T-helper 2 cell treated with Interferon-gamma antibody and Interleukin-4, amounts not matched to agents 5 μg/mL and 100 μg/mL, for 36 hours (primary cell): ENCODE measurements at regions not wholly inside any gene's neighbourhood (a gene's known extent, or its start where the extent isn't known, plus 50 kb on each side); places are given as distances from the start of the nearest gene placed in this dataset.
"Not testable (repeated sequence)": the region's sequence is repeated elsewhere in the genome, so short reads cannot be mapped to it uniquely, and the experiment has no call there.

Experiments used
- DNase-seq: peaks from one replicate; pipeline ENCODE4 v3.0.0; 2021; ENCODE audit warnings: low spot score
- H3K27ac Mint-ChIP-seq: one replicate; pipeline ENCODE4 v1.8.0; 2021; ENCODE audit warnings: mild to moderate bottlenecking, mixed read lengths
- H3K27me3 Mint-ChIP-seq: one replicate; pipeline ENCODE4 v1.8.0; 2021; ENCODE audit warnings: low read depth, mixed read lengths
- H3K36me3 Mint-ChIP-seq: one replicate; pipeline ENCODE4 v1.8.0; 2021; ENCODE audit warnings: low read depth, mixed read lengths
- H3K4me1 Mint-ChIP-seq: one replicate; pipeline ENCODE4 v1.8.0; 2021; ENCODE audit warnings: low read depth, mixed read lengths
- H3K4me3 Mint-ChIP-seq: one replicate; pipeline ENCODE4 v1.8.0; 2022; ENCODE audit warnings: mild to moderate bottlenecking, moderate library complexity, mixed read lengths
- H3K9me3 Mint-ChIP-seq: one replicate; pipeline ENCODE4 v1.8.0; 2021; ENCODE audit warnings: mixed read lengths

DNA sequence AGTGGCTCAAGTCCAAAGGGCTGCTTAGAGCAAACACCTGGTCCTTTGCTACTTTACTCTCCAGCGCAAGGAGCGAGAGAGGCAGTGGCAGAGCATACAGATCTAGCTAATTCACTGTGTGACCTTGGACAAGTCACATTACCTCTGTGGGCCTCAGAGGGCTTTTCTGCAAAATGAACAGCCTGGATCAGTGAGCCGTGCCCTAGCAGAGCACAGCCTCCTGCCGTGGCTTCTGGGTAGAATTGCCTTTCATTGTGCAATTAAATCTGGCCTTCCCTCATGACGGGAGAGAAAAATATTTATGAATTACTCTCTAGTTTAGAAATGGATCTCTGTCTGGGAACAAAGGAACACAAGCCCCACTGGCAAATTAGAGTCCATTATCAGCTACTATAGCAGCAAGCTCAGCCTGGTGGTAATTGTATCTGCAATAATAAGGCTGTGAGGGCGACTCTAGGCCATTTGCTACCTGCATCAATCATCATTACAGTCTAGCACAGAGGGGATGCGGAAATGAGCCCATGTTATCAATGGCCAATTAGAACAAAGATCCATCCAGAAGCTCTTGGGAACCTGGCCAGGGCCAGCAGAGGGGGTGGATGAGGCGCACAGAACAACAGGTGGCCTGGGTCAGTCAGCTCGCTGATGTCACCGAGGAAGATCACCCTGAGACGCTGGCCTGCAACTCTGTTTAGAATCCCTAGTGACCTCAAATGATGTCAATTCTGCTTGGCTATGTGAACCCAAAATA is 114.2 kb upstream of the LY86 start:
- Mint-ChIP-seq H3K4me1 (no peaks in the 10 kb centered on the region), H3K27me3 (peaks cover 16% of the 10 kb centered on the region), H3K4me3 (no peak overlapping the region), H3K9me3 (no peaks in the 10 kb centered on the region), H3K27ac (no peak overlapping the region), H3K36me3 (no peaks in the 10 kb centered on the region)
- no peak for DNase-seq

DNA sequence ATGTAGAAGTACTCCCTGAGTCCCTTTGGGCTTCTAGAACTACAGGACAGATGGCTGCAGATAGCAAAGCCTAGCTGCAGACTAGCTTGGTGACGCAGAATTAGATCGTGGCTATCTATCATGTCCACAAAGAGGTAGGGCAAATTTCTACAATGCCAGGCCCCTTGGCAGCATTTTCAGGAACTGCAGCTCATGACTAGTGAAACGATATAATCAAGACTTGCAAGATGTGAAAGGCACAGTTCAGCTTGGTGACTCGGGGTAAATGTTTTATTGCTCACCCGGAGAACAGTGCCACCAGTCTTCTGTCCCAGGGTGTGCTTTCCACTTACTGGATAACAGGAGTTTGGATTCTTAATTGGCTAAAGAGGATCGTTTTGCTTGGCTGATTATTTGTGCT is 108.7 kb upstream of the LY86 start:
- Mint-ChIP-seq H3K4me3 (no peak overlapping the region), H3K36me3 (no peaks in the 10 kb centered on the region), H3K27me3 (peaks cover 33% of the 10 kb centered on the region), H3K9me3 (no peaks in the 10 kb centered on the region), H3K27ac (no peak overlapping the region), H3K4me1 (no peaks in the 10 kb centered on the region)
- DNase-seq: no peak

DNA sequence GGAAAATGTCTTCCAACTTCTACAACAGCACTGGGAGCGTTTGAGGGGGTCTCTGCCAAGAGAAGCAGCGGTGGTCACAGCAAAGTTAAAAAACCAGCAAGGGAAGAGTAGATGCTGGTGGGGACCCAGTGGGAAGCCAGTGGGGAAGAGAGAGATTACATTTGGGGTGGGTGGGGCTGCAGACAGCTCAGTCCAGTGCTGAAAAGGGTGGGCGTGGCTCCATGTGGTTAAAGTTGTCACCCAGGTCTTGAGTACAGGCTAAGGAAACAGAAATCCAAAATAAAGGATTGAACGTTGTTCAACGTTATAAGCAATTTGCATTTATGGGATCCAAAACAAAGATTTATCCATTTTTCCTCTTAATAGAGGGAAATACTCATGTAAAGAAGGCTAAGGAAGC is 106.3 kb upstream of the LY86 start:
- Mint-ChIP-seq H3K27me3 (peaks cover 29% of the 10 kb centered on the region), H3K27ac (no peak overlapping the region), H3K4me3 (no peak overlapping the region), H3K36me3 (no peaks in the 10 kb centered on the region), H3K4me1 (no peaks in the 10 kb centered on the region), H3K9me3 (no peaks in the 10 kb centered on the region)
- no peak for DNase-seq

DNA sequence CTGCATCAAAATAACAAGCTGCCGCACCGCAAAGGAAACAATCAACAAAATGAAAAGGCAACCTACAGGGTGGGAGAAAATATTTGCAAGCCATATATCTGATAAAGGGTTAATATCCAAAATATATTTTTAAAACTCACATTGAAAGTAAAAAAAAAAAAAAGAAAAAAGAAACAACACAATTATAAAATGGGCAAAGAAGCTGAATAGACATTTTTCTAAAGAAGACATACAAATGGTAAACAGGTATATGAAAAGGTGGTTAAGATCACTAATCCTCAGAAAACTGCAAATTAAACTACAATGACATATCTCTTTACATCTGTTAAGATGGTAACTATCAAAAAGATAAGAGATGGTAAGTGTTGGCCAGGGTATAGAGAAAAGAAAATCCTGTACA is 105.4 kb upstream of the LY86 start:
- no peaks in the 10 kb centered on the region for H3K9me3 Mint-ChIP-seq
- DNase-seq: no peak
- no peak overlapping the region for H3K27ac Mint-ChIP-seq
- H3K4me1 Mint-ChIP-seq: no peaks in the 10 kb centered on the region
- H3K4me3 Mint-ChIP-seq: no peak overlapping the region
- peaks cover 24% of the 10 kb centered on the region for H3K27me3 Mint-ChIP-seq
- H3K36me3 Mint-ChIP-seq: no peaks in the 10 kb centered on the region

DNA sequence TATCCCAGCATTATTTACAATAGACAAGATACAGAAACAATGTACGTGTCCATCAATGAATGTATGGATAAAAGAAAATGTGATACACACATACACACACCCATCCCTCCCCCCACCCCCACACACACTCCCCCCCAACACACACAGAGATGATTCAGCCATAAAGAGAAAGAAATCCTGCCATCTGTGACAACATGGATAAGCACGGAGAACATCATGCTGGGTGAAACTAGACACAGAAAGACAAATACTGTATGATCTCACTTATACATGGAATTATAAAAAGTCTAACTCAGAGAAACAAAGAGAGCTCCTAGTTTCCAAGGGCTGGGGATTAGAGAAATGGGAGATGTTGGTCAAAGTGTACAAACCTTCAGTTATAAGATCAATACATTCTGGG is 104.8 kb upstream of the LY86 start:
- no peaks in the 10 kb centered on the region for H3K9me3 Mint-ChIP-seq
- DNase-seq: no peak
- H3K4me1 Mint-ChIP-seq: no peaks in the 10 kb centered on the region
- no peak overlapping the region for H3K27ac Mint-ChIP-seq
- H3K36me3 Mint-ChIP-seq: no peaks in the 10 kb centered on the region
- peaks cover 22% of the 10 kb centered on the region for H3K27me3 Mint-ChIP-seq
- H3K4me3 Mint-ChIP-seq: no peak overlapping the region

DNA sequence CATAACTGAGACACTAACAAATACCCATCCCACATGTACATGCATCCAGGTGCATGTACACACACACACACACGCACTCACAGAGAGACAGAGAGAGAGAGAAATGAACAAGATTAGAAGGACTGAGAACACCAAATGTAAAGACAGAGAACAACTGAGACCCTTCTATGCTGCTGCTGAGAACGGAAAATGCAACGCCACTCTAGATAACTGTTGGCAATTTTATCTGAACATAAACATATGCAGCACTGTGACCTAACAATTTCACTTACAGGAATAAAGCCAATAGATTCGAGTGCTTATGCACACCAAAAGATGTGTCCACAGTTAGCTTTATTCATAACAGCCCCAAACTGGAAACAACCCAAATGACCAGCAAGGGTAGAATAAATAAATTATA is 103.8 kb upstream of the LY86 start:
- no peaks in the 10 kb centered on the region for H3K36me3 Mint-ChIP-seq
- no peak overlapping the region for H3K27ac Mint-ChIP-seq
- no peaks in the 10 kb centered on the region for H3K4me1 Mint-ChIP-seq
- DNase-seq: no peak
- peaks cover 22% of the 10 kb centered on the region for H3K27me3 Mint-ChIP-seq
- H3K4me3 Mint-ChIP-seq: no peak overlapping the region
- no peaks in the 10 kb centered on the region for H3K9me3 Mint-ChIP-seq

DNA sequence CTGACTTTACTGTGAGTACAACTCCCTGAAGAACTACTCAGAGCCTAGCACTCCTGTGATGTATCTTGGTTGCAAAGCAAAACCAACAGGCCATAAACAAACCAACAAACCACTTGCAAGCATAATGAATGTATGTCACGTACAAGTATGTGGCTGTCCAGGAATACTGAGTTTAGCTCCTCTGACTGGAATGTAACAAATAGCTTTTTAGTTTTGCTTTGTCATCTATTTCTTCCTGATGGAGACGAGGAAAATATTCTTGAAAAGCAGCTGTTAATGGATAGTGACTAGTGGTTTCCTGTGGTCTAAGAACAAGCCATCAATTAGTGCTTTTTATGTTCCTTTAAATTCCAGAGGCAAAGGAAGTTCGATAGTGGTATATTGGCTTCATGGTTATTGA is 101.9 kb upstream of the LY86 start:
- Mint-ChIP-seq H3K4me1 (no peaks in the 10 kb centered on the region), H3K9me3 (no peaks in the 10 kb centered on the region), H3K4me3 (no peak overlapping the region), H3K27me3 (peaks cover 16% of the 10 kb centered on the region), H3K27ac (no peak overlapping the region), H3K36me3 (no peaks in the 10 kb centered on the region)
- no peak for DNase-seq

DNA sequence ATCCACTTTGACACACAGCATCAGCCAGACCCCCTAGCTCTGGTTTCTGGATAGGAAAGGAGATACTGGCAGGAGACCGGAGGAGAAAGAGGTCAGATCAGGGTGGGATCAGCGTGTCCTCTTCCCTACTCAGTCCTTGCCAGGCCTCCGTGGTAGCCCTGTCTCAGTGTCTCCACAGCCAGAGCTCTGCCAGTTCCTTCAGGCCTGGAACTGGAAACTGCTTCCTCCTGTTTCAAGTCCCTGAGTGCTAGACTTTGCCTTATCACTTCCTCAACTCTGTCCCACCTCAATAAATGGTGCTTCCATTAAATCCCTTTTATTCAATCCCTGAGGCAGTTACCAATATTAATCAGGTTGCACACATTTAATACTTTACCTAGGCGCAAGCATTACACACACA is 96.8 kb upstream of the LY86 start:
- no peak overlapping the region for H3K27ac Mint-ChIP-seq
- no peaks in the 10 kb centered on the region for H3K9me3 Mint-ChIP-seq
- H3K36me3 Mint-ChIP-seq: no peaks in the 10 kb centered on the region
- no peak overlapping the region for H3K4me3 Mint-ChIP-seq
- no peak for DNase-seq
- peaks cover 1% of the 10 kb centered on the region for H3K4me1 Mint-ChIP-seq
- peaks cover 17% of the 10 kb centered on the region for H3K27me3 Mint-ChIP-seq

DNA sequence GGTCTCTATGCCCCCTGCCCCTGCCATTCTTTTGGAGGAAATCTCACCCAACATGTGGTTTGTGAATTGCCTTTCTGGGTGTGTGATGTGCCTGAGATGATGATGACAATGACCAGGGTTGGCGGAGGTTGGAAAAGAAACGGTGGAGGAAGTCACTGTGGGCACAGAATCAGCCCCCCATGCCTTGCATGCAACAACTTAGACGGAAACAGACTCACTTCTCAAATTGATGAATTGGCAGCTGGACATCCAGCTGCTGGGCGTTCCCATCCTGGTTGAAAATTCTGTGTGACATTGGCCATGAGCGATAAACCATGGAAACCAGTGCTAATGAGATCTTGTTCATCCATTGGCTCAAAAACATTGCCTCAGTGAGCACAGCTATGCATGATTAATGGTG is 95.8 kb upstream of the LY86 start:
- Mint-ChIP-seq H3K27ac (no peak overlapping the region), H3K4me1 (peaks cover 1% of the 10 kb centered on the region), H3K36me3 (no peaks in the 10 kb centered on the region), H3K9me3 (no peaks in the 10 kb centered on the region), H3K27me3 (peaks cover 15% of the 10 kb centered on the region), H3K4me3 (no peak overlapping the region)
- DNase-seq: no peak

DNA sequence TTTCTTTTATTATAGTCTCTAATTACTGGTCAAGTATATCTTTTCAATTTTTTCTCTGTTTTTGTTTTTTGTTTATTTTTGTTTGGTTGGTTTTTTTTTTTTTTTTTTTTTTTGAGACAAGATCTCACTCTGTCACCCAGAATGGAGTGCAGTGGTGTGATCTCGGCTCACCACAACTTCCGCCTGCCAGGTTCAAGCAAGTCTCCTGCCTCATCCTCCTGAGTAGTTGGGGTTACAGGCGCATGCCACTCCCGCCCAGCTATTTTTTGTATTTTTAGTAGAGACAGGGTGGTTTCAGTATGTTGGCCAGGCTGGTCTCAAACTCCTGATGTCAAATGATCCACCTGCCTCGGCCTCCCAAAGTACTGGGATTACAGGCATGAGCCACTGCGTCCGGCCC is 94.4 kb upstream of the LY86 start:
- H3K4me1 Mint-ChIP-seq, H3K4me3 Mint-ChIP-seq, H3K36me3 Mint-ChIP-seq, H3K9me3 Mint-ChIP-seq, H3K27ac Mint-ChIP-seq, DNase-seq: not testable (repeated sequence)
- H3K27me3 Mint-ChIP-seq: peaks cover 18% of the 10 kb centered on the region

DNA sequence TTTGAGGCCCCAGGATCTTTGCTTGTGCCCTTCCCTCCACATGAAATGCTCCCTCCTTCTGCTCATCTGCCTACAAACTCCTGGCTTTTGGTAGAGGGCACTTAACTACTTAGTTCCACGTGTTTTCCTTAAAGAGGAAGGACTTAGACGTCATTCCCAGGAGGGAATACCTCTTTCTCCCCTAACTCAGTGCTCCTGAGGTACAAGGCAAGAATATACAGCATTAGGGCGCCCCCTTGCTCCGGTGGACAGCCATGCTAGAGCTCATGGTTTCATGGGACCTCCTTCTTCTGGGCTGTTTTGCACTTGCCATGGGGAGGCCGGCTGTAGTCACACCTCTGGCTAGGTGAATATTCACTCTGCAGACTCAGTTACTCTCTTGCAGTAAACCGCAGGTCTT is 93.8 kb upstream of the LY86 start:
- Mint-ChIP-seq H3K27ac (no peak overlapping the region), H3K36me3 (no peaks in the 10 kb centered on the region), H3K4me1 (peaks cover 1% of the 10 kb centered on the region), H3K27me3 (peaks cover 22% of the 10 kb centered on the region), H3K4me3 (no peak overlapping the region), H3K9me3 (no peaks in the 10 kb centered on the region)
- DNase-seq: no peak

DNA sequence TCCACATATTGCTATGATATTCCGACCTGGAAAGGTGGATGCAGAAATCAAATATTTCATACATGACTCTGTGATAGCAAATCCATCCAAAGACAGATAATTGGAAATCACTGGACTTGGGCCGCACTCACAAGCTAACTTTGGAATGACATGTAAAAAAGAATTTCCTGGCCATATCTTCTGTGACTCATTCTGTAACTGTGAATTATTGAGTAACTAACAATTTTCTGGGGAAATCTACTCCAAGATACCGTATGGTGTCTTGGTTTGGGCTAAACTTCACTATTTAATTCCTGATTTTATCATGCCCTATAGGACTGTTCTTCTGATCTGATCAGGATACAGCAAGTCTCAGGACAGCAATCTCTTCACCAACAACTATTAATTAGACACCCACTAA is 92.7 kb upstream of the LY86 start:
- H3K4me1 Mint-ChIP-seq: peaks cover 1% of the 10 kb centered on the region
- no peak overlapping the region for H3K27ac Mint-ChIP-seq
- H3K4me3 Mint-ChIP-seq: no peak overlapping the region
- no peaks in the 10 kb centered on the region for H3K36me3 Mint-ChIP-seq
- H3K27me3 Mint-ChIP-seq: peaks cover 27% of the 10 kb centered on the region
- H3K9me3 Mint-ChIP-seq: no peaks in the 10 kb centered on the region
- no peak for DNase-seq

DNA sequence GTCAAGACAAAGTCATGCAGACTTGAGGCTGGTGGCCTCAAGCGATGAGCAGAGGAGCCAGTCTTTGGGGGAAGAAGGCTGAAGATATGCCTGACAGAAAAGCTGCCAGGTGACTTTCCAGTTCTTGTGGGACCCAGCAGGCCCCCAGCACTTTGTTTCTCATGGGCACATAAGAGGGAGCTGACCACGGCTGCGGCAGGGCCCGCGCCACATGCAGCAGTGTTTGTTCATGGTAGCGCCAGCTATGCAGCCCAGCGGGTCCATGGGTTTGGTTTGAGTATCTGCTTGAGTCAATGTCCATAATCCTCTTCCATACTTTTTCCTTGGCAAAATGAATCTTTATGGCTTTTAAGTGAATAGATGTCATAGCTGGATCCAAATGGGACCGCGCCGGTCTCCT is 91.0 kb upstream of the LY86 start:
- DNase-seq: no peak
- Mint-ChIP-seq H3K36me3 (no peaks in the 10 kb centered on the region), H3K4me1 (peaks cover 1% of the 10 kb centered on the region), H3K9me3 (no peaks in the 10 kb centered on the region), H3K4me3 (no peak overlapping the region), H3K27ac (no peak overlapping the region), H3K27me3 (peaks cover 40% of the 10 kb centered on the region)

DNA sequence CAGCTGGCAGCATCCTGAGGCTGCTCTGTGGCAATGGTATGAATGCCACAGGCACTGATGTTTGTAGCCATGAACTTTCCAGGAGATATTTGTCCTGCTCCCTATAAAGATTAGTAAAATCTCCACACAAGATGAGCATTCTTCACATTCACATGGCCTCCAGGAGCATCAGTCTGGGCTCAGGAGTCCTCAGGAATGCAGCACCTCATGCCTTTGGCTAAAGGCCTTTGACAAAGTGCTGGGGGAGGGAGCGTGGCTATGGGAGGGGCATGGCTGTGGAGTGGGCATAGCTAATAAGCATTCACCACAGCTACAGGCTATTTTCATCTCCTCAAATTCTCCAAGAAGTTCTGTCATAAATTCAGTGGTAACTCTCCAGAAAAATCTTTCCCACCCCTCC is 90.5 kb upstream of the LY86 start:
- Mint-ChIP-seq H3K4me1 (peaks cover 1% of the 10 kb centered on the region), H3K27ac (no peak overlapping the region), H3K4me3 (no peak overlapping the region), H3K36me3 (no peaks in the 10 kb centered on the region), H3K9me3 (no peaks in the 10 kb centered on the region), H3K27me3 (peaks cover 41% of the 10 kb centered on the region)
- DNase-seq: no peak

DNA sequence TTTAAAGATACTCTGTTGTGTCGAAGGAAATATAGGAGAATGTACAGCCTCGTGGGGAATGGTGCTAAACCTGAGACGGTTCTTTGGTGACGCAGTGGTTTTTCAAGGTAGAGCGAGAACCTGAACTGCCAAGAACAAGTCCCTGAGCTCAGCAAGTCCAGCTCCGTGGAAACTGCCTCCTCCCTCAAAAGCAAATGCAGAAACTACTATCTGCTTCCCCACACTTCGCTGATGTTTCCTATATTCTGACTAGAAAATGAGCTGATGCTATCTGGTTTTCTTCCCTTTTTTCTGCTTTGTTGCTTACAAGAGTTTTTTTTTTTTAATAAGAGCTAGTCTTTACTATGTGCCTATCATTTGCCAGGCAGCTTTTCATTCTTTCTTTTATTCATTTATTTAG is 85.3 kb upstream of the LY86 start:
- Mint-ChIP-seq H3K4me3 (no peak overlapping the region), H3K27ac (no peak overlapping the region)

More for the DNA sequence above, 85.3 kb upstream of the LY86 start:
- DNase-seq: no peak
- no peaks in the 10 kb centered on the region for H3K4me1 Mint-ChIP-seq
- H3K27me3 Mint-ChIP-seq: peaks cover 66% of the 10 kb centered on the region
- H3K9me3 Mint-ChIP-seq: no peaks in the 10 kb centered on the region
- no peaks in the 10 kb centered on the region for H3K36me3 Mint-ChIP-seq
